H9 (cell line): ENCODE measurements at regions not wholly inside any gene's neighbourhood (a gene's known extent, or its start where the extent isn't known, plus 50 kb on each side); places are given as distances from the start of the nearest gene placed in this dataset.
"Not testable (repeated sequence)": the region's sequence is repeated elsewhere in the genome, so short reads cannot be mapped to it uniquely, and the experiment has no call there.

Experiments used
- DNase-seq: peaks from one replicate; pipeline ENCODE4 v3.0.0-alpha.2; 2017
- H2AFZ ChIP-seq: one replicate; pipeline ENCODE4 v1.6.1; 2013; ENCODE audit warnings: mild to moderate bottlenecking, low read length, control low read depth, moderate library complexity
- H2AK5ac ChIP-seq: 2 replicates; pipeline ENCODE4 v1.6.1; 2013; ENCODE audit warnings: low read length, control low read depth, mixed read lengths; ENCODE audit not compliant: insufficient read length
- H2BK120ac ChIP-seq: one replicate; pipeline ENCODE4 v1.6.1; 2013; ENCODE audit warnings: low read depth, mild to moderate bottlenecking, low read length, control low read depth, inconsistent platforms; ENCODE audit not compliant: poor library complexity, severe bottlenecking
- H2BK12ac ChIP-seq: 2 replicates; pipeline ENCODE4 v1.6.1; 2013; ENCODE audit warnings: low read length, control low read depth, mixed read lengths, low read depth; ENCODE audit not compliant: insufficient read length
- H2BK15ac ChIP-seq: 2 replicates; pipeline ENCODE4 v1.6.1; 2013; ENCODE audit warnings: low read depth, low read length, control low read depth
- H2BK20ac ChIP-seq: one replicate; pipeline ENCODE4 v1.6.1; 2013; ENCODE audit warnings: low read depth, mild to moderate bottlenecking, low read length, control low read depth, inconsistent platforms; ENCODE audit not compliant: poor library complexity, severe bottlenecking
- H2BK5ac ChIP-seq: 2 replicates; pipeline ENCODE4 v1.6.1; 2013; ENCODE audit warnings: low read length, control low read depth, mixed read lengths; ENCODE audit not compliant: insufficient read length
- H3K14ac ChIP-seq: 2 replicates; pipeline ENCODE4 v1.6.1; 2013; ENCODE audit warnings: low read length, control low read depth; ENCODE audit not compliant: insufficient read depth
- H3K18ac ChIP-seq: 2 replicates; pipeline ENCODE4 v1.6.1; 2013; ENCODE audit warnings: low read depth, mild to moderate bottlenecking, mixed read lengths, low read length, control low read depth; ENCODE audit not compliant: insufficient read length
- H3K23ac ChIP-seq: 2 replicates; pipeline ENCODE4 v1.6.1; 2013; ENCODE audit warnings: low read length, control low read depth, mixed read lengths, low read depth; ENCODE audit not compliant: insufficient read length
- H3K23me2 ChIP-seq: 2 replicates; pipeline ENCODE4 v1.6.1; 2013; ENCODE audit warnings: low read depth, mild to moderate bottlenecking, mixed read lengths, low read length, control low read depth; ENCODE audit not compliant: insufficient read length, poor library complexity, severe bottlenecking
- H3K27ac ChIP-seq: 2 replicates; pipeline ENCODE4 v1.5.1; 2013; ENCODE audit warnings: low read length, control low read depth, mixed read lengths, low read depth; ENCODE audit not compliant: insufficient read length
- H3K27me3 ChIP-seq: 2 replicates; pipeline ENCODE4 v1.6.1; 2013; ENCODE audit warnings: low read length, control low read depth, inconsistent platforms; ENCODE audit not compliant: insufficient read depth
- H3K4ac ChIP-seq: 2 replicates; pipeline ENCODE4 v1.6.1; 2013; ENCODE audit warnings: low read depth, mild to moderate bottlenecking, control low read depth, inconsistent platforms, low read length, moderate library complexity
- H3K4me1 ChIP-seq: 2 replicates; pipeline ENCODE4 v1.6.1; 2013; ENCODE audit warnings: low read length, control low read depth, inconsistent platforms; ENCODE audit not compliant: insufficient read depth
- H3K4me2 ChIP-seq: 2 replicates; pipeline ENCODE4 v1.6.1; 2013; ENCODE audit warnings: low read length, control low read depth, mixed read lengths; ENCODE audit not compliant: insufficient read length, insufficient read depth
- H3K56ac ChIP-seq: 2 replicates; pipeline ENCODE4 v1.6.1; 2013; ENCODE audit warnings: low read depth, mild to moderate bottlenecking, mixed read lengths, low read length, control low read depth; ENCODE audit not compliant: insufficient read length
- H3K79me1 ChIP-seq: 2 replicates; pipeline ENCODE4 v1.6.1; 2013; ENCODE audit warnings: low read depth, mild to moderate bottlenecking, moderate library complexity, low read length, control low read depth, inconsistent platforms; ENCODE audit not compliant: insufficient read depth, poor library complexity, severe bottlenecking
- H3K79me2 ChIP-seq: 2 replicates; pipeline ENCODE4 v1.6.1; 2013; ENCODE audit warnings: low read length, control low read depth, inconsistent platforms; ENCODE audit not compliant: insufficient read depth
- H3K9ac ChIP-seq: 2 replicates; pipeline ENCODE4 v1.6.1; 2013; ENCODE audit warnings: low read length, control low read depth, mixed read lengths; ENCODE audit not compliant: insufficient read length; ENCODE audit errors: extremely low read depth
- H3K9me3 ChIP-seq: one replicate; pipeline ENCODE4 v1.6.1; 2013; ENCODE audit warnings: low read depth, low read length, inconsistent platforms; ENCODE audit not compliant: control insufficient read depth
- H3T11ph ChIP-seq: one replicate; pipeline ENCODE4 v1.6.1; 2013; ENCODE audit warnings: mild to moderate bottlenecking, low read length, control low read depth, inconsistent platforms
- H4K20me1 ChIP-seq: one replicate; pipeline ENCODE4 v1.6.1; 2013; ENCODE audit not compliant: control insufficient read depth, insufficient read length, insufficient read depth
- H4K5ac ChIP-seq: 2 replicates; pipeline ENCODE4 v1.6.1; 2013; ENCODE audit warnings: low read depth, mild to moderate bottlenecking, mixed read lengths, low read length, control low read depth; ENCODE audit not compliant: insufficient read length
- H4K8ac ChIP-seq: replicated peaks from 2 replicates; pipeline ENCODE4 v1.6.1; 2013; ENCODE audit warnings: low read length, control low read depth, mixed read lengths, low read depth; ENCODE audit not compliant: insufficient read length
- H4K91ac ChIP-seq: 2 replicates; pipeline ENCODE4 v1.6.1; 2013; ENCODE audit warnings: low read depth, mild to moderate bottlenecking, moderate library complexity, mixed read lengths, low read length, control low read depth; ENCODE audit not compliant: insufficient read length
- H3K27ac Mint-ChIP-seq, 3 experiments: 2 replicates in 2 of 3; 3 replicates in 1 of 3; pipeline ENCODE4 v1.8.0; 2020 to 2021; ENCODE audit warnings: mixed read lengths in 3 of 3, mild to moderate bottlenecking in 1 of 3, moderate library complexity in 1 of 3
- H3K27me3 Mint-ChIP-seq: 2 replicates; pipeline ENCODE4 v1.8.0; 2021; ENCODE audit warnings: low read depth, mild to moderate bottlenecking, moderate library complexity, mixed read lengths
- H3K36me3 Mint-ChIP-seq, 3 experiments: 2 replicates in 2 of 3; 3 replicates in 1 of 3; pipeline ENCODE4 v1.8.0; 2020 to 2021; ENCODE audit warnings: low read depth in 3 of 3, mixed read lengths in 3 of 3; ENCODE audit not compliant: insufficient read depth in 1 of 3
- H3K4me1 Mint-ChIP-seq, 2 experiments: 2 replicates each; pipeline ENCODE4 v1.8.0; 2020; ENCODE audit warnings: mixed read lengths in 2 of 2
- H3K4me3 Mint-ChIP-seq, 2 experiments: 2 replicates in 1 of 2; 3 replicates in 1 of 2; pipeline ENCODE4 v1.8.0; 2020 to 2021; ENCODE audit warnings: mild to moderate bottlenecking in 2 of 2, mixed read lengths in 2 of 2, moderate library complexity in 1 of 2
- H3K9me3 Mint-ChIP-seq, 2 experiments: 2 replicates in 1 of 2; 3 replicates in 1 of 2; pipeline ENCODE4 v1.8.0; 2020; ENCODE audit warnings: mild to moderate bottlenecking in 2 of 2, mixed read lengths in 2 of 2, moderate library complexity in 1 of 2
- WGBS: extraction: QIAGEN DNeasy Blood & Tissue Kit; methylation state at CpG from one replicate; pipeline ENCODE4 v1.1.7; 2013; ENCODE audit warnings: missing lambda C conversion rate, low lambda C conversion rate, mixed read lengths; ENCODE audit not compliant: insufficient read length; ENCODE audit errors: extremely low coverage; 5-methylcytosine and 5-hydroxymethylcytosine counted together

- H3K9ac ChIP-seq, H3K4me3 Mint-ChIP-seq: not testable (repeated sequence)
Measured at GRCh38 chr7:29699723-29700122, 106.6 kb upstream of the WIPF3 start.

GRCh38 chr7:29701540-29701939 is 104.8 kb upstream of the WIPF3 start:
- not testable (repeated sequence) for H3K18ac ChIP-seq, H4K20me1 ChIP-seq, H3K4ac ChIP-seq, H3K27me3 ChIP-seq, H3K14ac ChIP-seq, H3K79me1 ChIP-seq, H3K9me3 ChIP-seq, H3K27ac ChIP-seq, H3T11ph ChIP-seq, H3K23ac ChIP-seq, H2BK20ac ChIP-seq, H2BK15ac ChIP-seq, H3K23me2 ChIP-seq, H4K91ac ChIP-seq, H2BK120ac ChIP-seq, H2AFZ ChIP-seq, DNase-seq, H3K9me3 Mint-ChIP-seq, H2BK5ac ChIP-seq, H4K5ac ChIP-seq, H3K4me1 Mint-ChIP-seq, H3K79me2 ChIP-seq, H3K56ac ChIP-seq, H2BK12ac ChIP-seq, H3K36me3 Mint-ChIP-seq, H3K27me3 Mint-ChIP-seq, H3K9ac ChIP-seq, H2AK5ac ChIP-seq, H4K8ac ChIP-seq, H3K4me2 ChIP-seq, H3K4me1 ChIP-seq, H3K4me3 Mint-ChIP-seq, H3K27ac Mint-ChIP-seq
- WGBS: no CpG with 5 or more reads among the region's 1 CpG

More at GRCh38 chr7:29699723-29700122, 106.6 kb upstream of the WIPF3 start:
- not testable (repeated sequence) for H3K4me1 Mint-ChIP-seq, H3K27ac ChIP-seq, H2AFZ ChIP-seq, H3K27me3 ChIP-seq, H3K4me1 ChIP-seq, H3K79me2 ChIP-seq, DNase-seq, H3K23ac ChIP-seq, H2BK5ac ChIP-seq, H3K4me2 ChIP-seq, H3K18ac ChIP-seq, H3T11ph ChIP-seq, H2BK120ac ChIP-seq, H4K8ac ChIP-seq, H2AK5ac ChIP-seq, H2BK12ac ChIP-seq, H3K36me3 Mint-ChIP-seq, H3K9me3 ChIP-seq, H3K14ac ChIP-seq, H3K27me3 Mint-ChIP-seq, H3K56ac ChIP-seq, H4K91ac ChIP-seq, H2BK20ac ChIP-seq, H3K9me3 Mint-ChIP-seq, H4K20me1 ChIP-seq, H3K79me1 ChIP-seq, H4K5ac ChIP-seq, H3K27ac Mint-ChIP-seq, H2BK15ac ChIP-seq, H3K4ac ChIP-seq, H3K23me2 ChIP-seq
- WGBS: no CpG with 5 or more reads among the region's 2 CpGs
